ENCODE measurements at regions not wholly inside any gene's neighbourhood (a gene's known extent, or its start where the extent isn't known, plus 50 kb on each side); places are given as distances from the start of the nearest gene placed in this dataset.

DNA sequence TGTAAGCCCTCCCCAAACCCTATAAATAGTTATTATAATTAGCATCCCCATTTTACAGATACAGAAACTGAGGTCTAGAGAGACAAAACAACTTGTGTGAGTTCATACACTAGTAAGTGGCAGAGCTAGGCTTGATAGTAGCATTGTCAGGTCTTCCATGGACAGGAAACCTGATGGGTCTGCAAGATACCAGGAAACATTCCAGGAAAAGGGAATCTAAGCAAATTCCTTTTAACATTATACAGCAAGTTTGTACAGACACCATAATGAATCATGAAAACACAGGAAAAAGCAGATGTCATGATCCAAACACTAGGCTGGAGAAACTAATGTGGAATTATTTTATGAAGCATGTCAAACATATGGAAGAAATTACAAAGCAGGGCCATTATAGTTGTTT lies 89.1 kb upstream of the KCNK2 start:
- TF ChIP-seq, protein P1, sequence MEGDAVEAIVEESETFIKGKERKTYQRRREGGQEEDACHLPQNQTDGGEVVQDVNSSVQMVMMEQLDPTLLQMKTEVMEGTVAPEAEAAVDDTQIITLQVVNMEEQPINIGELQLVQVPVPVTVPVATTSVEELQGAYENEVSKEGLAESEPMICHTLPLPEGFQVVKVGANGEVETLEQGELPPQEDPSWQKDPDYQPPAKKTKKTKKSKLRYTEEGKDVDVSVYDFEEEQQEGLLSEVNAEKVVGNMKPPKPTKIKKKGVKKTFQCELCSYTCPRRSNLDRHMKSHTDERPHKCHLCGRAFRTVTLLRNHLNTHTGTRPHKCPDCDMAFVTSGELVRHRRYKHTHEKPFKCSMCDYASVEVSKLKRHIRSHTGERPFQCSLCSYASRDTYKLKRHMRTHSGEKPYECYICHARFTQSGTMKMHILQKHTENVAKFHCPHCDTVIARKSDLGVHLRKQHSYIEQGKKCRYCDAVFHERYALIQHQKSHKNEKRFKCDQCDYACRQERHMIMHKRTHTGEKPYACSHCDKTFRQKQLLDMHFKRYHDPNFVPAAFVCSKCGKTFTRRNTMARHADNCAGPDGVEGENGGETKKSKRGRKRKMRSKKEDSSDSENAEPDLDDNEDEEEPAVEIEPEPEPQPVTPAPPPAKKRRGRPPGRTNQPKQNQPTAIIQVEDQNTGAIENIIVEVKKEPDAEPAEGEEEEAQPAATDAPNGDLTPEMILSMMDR (IDR thresholded peaks at IDR 0.05): no peak
- TF ChIP-seq POLR2AphosphoS5 (IDR thresholded peaks at IDR 0.05) (no peak), EP300 (IDR thresholded peaks at IDR 0.05) (no peak), POLR2A (IDR thresholded peaks at IDR 0.05) (no peak)
